ENCODE measurements at regions not wholly inside any gene's neighbourhood (a gene's known extent, or its start where the extent isn't known, plus 50 kb on each side); places are given as distances from the start of the nearest gene placed in this dataset.

DNA sequence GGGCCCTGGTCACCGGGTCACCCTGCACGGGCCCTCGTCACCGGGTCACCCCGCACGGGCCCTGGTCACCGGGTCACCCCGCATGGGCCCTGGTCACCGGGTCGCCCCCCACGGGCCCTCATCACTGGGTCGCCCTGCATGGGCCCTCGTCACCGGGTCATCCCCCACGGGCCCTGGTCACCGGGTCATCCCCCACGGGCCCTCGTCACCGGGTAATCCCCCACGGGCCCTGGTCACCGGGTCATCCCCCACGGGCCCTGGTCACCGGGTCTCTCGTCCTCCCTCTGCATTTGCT, 77.6 kb downstream of the RIPK4 start:
- DNase-seq = no peak

DNA sequence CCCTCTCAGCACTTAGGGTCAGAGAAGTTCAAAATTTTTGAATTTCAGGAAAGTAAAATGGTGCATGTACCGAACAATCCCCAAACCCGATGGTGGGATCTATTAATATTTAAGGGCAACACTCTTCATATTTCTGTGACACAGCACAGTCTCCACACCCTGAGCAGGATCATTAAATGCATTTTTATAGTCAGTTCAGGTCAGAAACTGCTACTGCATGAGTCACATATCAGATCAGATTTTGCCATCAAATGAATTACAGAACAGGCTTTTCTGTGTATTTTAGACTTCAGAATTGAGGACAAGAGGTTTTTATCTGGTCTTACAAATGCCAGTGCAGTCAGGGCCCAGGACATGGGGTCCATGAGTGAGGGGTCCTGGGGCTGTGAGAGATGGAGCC, 79.2 kb downstream of the RIPK4 start:
- DNase-seq = no peak

DNA sequence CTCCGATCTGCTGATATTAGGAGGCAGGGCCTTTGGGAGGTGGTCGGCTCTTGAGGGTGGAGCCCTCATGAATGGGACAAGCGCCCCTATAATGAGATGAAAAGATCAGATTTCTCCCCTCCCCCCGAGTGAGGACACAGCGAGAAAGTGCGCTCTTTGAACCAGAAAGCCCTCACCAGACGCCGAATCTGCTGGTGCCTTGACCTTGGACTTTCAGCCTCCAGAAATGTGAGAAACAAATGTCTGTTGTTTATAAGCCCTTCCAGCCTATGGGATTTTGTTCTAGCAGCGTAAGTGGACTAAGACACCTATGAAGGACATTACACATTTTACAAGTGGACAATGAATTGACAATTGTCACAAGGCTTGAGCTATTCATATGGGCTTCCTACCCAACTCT, 80.2 kb downstream of the RIPK4 start:
- no peak for DNase-seq

DNA sequence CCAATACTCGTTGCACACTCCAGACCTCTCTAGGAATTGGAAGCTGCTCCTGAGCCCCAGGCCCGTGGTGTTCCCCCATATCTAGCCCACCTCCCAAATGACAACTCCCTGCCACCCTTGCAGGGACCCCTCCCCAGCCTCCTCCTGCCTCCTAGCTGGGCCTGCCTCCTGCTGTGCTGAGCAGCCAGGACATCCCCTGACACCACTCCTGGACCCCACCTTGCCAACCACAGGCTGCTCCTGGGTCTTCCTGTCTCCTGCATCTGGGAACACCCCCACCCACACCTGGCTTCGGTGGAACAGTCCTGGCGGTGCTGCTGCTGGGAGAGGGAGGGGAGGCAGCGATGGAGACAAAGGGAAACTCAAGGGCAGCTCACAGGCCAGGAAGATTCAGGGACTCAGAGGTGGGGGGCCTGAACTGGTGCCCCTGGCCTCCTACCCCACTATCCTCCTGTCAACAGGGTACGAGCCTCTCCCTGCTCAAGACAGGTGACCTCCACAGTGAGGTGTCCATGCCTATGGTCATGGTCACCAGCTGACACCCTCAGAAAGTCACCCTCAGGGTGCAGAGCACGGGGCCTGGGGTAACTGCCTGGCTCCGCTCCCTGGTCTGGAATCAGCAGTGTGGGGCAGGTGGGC, 81.2 kb downstream of the RIPK4 start:
- no peak for DNase-seq

DNA sequence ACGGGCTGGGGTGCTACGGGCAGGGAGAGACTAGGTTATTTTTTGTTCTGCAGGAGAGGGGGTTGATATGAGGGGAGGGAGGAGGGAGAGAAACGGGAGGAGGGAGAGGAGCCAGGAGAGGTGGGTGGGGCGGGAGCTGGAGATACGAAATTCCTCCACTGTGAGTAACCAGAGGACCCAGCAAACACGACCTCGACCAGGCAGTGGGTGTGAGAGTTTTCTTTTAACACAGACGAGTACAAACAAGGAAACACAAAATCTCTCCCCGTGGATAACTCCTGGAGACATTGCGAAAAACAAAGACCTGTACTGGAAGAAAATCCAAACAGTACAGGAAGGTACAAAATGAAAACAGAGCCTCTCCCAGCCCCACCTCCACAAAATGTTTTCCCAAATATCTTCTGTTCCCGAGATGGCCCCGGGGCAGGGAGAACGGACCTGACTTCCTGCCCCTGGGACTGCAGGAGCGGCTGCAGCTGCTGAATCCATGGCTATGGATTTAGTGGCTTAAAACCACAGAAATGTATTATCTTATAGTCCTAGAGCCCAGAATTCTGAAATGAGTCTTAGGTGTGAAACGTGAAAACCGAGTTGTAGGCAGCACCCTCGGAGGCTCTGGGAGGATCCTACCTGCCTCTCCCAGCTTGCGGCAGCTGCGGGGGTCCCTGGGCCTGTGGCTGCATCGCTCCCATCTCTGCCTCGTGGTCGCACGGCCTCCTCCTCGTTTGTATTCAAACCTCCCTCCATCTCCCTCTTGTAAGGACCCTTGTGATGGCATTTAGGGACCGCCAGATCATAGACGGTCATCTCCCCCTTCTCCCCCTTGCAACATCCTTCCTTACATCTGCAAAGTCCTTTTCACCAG, 82.2 kb downstream of the RIPK4 start:
- no peak for DNase-seq

DNA sequence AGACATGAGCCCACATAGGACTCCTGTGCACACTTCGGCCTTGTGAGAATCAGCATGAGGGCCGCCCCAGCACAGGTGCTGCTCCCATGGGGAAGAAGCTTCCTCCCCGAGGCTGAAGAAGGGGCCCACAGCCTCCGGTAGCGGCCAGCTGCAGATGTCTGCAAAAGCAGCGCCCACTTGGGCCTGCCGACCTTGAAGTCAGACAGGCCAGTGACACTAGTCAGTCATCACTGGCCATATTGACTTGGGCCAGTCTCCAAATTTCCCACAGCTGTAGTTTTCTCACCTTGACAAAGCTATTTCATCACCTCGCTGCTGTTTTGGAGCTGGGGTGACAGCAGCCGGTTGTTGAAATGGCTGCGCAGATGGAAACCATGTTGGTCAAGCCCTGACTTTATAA, 83.0 kb downstream of the RIPK4 start:
- DNase-seq = no peak

DNA sequence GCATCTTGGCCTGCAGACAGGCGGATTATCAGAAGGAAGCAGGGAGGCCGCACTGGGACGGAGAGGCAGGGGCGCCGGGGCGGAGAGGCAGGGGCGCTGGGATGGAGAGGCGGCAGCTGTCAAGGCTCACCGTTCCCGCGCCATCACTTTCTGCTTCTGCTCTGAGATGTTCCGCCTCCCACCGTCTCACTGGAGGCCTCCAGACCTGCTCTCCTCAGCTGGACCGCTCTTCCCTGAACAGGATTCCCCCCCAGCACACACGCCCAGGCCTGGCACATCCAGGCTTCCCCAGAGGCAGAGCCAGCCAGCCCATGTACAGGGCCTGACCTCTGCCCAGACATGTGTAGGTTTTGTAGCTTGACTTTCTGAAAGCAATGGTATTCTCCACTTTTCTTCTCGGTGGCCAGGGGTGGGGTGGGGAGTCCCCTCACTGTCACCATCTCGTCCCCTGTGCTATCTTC, 84.1 kb downstream of the RIPK4 start:
- DNase-seq = no peak

DNA sequence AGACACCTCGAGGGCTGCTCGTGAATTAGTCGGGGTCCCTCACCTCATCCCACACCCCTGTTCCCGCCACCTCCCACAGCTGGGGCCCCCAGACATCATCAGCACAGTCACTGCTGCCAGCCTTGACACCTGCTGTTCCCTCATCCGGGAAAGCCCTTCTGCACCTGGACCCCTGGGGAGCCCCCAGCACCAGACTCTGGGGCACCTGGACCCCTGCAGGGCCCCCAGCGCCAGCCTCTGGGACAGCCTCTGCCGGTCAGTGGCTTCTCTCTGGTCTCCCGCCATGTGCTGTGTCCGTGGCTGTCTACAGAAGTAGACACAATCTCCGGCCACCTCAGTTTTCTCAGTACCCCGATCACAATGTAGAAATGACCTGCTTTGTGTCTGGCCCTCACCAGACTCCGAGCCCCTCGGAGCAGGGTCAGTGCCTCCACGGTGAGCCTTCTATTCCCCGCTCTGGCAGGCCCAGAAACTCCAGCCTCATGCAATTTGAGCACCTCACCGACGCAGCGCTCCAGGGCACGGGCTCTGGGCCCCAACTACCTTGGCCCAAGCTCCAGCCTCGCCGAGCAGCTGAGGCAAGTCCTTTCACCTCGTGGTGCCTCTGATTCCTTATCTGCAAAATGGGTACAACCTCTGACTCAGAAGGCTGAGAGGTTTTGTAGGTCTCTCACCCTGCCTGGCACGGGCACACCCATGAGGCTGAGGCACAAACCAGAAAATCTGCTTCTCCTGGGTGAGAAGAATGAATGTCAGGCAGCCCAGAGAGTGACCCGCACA, 84.7 kb downstream of the RIPK4 start:
- DNase-seq = no peak

DNA sequence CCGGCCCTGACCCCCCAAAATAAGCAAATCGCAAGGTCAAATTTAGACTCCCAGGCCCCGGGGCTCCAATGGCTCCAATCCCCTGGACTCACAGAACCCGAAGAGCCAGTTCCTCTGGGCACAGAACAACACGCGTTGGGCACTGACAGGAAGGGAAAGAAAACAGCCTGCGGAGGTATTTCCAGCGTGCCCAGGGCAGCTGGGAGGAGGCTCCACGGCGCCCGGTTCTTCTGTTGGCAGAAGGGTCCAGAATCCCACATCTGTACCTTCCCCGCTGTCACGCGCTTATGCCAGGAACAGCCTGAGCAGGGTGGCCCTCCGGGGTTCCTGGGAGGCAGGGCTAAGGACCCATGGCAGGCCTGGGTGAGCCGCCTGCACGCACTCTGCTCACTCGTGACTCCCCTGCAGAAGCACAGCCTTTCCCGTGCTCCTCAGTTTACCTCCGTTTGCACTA, 85.5 kb downstream of the RIPK4 start:
- no peak for DNase-seq

DNA sequence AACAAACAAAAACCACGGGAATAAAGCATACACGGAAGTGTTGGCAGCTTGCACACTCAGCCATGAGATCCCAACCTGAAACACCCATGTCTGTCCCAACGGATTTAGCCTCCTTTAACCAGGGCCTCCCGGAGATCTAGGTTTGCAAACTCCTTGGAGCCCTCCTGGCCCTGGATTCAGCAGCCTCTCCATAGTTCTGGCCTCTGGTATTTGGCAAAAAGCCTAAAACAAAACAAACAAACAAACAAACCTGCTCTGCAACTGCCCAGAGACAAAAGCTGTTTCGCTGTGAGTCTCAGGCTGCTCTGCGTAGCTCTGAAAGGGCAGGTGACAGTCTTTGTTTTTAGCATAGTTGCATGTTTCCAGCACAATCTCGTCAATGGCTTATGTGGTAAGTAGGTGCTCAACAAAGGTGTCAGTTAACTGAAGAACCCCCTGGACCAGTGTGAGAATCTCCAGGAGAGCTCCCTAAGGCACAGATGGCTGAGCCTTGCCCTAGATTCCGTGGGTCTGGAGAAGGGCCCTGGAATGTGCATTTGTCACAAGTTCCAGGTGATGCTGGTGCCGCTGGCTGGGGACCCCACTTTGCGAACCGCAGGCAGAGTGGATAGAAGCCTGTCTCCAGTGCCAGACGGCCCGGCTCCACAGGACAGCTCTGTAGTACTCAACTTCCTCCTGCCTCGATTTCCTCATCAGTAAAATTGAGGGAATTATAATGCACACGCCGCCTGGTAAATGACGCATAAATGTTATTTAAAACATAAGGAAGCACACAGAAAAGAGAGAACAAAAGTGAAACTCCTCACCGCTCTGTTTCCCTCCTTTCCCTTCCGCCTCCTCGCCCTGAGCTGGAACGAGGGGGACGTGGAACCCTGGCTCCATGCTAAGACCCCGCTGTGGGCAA, 86.2 kb downstream of the RIPK4 start:
- DNase-seq = no peak

DNA sequence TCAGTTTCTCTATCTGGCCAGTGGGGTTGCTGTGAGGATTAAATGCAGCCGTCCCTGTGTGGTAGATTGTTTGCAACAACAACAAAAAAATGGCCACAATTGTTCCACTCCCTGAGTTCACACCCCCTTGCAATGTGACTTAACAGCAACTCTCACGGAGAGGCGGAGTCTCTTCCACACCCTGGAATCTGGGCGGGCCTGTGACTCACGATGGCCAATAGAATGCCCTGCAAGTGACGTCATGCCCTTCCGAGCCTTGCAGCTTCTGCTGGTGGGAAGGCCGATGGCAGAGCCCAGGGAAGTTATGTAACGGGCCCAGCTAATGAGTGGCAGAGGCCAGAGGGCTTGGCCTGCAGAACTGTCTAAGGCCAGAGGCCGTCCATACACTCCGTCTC, 87.9 kb downstream of the RIPK4 start:
- DNase-seq = no peak

DNA sequence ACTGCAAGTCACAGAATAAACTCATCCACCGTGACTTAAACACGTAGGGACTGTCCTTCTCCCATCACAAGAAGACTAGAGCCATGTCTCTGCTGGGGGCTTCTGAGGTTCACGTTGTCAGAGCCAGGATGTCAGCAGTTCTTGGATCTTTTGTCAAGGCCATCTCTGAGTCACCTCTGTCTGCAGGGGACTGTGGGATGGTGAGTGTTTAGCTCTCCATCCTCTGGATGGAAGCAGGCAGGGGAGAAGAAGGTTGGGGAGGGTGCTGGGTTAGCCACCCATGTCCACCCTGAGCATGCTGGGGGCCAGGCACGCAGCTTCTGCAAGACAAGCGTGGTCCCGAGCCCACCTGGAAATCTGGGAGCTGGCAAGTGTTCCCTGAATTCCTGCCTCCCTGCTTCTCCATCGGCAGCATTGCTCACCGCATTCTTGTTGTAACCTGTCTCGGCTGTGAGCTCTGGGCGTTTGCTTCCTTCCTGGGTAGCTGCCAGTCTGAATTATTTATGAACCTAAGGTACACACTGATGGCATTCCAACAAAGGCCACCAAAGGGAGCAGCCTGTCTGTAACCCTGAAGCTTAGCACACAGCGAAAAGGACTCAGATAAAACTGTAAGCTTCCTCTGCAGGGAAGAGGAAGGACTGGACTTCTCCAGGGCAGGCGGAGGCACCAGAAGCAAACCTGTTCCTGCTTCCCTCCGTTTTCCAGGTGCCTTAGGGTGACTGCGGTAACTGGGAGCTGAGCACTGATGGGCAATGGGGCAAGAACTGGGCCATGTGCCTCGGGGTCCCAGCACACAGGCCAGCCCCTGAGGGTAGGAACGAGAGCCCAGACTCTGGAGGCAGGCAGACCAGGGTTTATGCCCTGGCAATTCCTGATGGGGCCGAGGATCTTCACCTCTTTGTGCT, 88.6 kb downstream of the RIPK4 start:
- DNase-seq = no peak

DNA sequence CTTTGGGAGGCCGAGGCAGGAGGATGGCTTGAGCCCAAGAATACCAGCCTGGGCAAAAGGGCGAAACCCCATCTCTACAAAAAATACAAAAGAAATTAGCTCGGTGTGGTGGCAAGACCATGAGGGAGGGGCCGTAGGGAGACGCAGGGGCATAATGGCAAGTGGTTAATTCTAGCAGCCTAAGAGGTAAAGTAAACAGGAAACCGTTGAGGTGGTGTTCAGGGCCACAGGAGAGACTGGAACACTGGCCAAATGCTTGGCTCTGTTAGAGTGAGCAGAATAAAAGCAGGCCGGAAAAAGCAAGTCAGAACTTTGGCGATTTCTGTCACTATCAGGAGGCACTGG, 89.2 kb downstream of the RIPK4 start:
- DNase-seq = no peak

DNA sequence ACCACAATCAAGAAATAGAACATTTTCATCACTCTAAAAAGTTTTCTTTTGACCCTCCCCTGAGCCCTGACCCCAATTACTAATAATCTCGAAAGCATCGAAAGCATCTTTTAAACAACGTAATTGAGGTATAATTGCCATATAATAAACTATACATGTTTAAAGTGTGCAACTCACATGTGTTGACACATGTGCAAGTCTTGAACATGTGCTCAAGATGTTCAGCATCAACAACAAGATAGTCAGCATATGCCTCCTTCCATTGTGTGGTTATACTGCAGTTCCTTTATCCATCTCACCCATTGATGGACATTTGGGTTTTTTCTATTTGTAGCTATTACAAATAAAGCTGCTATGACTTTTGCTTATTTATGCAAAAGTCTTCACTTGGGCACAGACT, 90.7 kb downstream of the RIPK4 start:
- no peak for DNase-seq

DNA sequence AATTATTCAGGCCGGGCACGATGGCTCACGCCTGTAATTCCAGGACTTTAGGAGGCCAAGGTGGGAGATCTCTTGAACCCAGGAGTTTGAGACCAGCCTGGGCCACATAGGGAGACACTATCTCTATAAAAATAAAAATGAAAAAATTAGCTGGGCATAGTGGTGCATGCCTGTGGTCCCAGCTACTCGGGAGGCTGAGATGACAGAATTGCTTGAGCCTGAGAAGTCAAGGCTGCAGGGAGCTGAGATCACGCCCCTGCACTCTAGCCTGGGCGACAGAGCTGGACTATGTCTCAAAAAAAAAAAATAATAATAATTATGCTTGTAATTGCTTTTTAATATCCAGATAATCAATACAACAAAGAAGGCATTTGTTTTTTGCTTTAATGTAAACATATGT, 91.3 kb downstream of the RIPK4 start:
- no peak for DNase-seq

DNA sequence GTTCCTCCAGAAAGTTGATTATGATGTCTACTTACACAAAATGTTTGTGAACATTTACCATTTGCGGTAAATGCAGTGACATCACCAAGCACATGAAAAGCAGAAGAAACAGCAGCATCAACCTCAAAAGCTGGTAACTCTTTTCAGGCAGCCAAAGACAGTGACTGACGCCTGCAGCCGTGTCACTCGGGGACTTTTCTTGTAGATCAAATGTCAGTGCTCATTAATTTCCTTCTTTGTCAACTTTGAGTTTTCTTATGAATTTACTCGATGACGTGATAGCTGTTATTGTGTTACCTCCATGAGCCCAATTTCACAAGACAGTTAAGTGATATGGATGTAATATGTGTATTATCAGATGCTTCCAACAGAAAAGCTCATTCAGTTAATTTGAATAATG, 92.5 kb downstream of the RIPK4 start:
- no peak for DNase-seq

DNA sequence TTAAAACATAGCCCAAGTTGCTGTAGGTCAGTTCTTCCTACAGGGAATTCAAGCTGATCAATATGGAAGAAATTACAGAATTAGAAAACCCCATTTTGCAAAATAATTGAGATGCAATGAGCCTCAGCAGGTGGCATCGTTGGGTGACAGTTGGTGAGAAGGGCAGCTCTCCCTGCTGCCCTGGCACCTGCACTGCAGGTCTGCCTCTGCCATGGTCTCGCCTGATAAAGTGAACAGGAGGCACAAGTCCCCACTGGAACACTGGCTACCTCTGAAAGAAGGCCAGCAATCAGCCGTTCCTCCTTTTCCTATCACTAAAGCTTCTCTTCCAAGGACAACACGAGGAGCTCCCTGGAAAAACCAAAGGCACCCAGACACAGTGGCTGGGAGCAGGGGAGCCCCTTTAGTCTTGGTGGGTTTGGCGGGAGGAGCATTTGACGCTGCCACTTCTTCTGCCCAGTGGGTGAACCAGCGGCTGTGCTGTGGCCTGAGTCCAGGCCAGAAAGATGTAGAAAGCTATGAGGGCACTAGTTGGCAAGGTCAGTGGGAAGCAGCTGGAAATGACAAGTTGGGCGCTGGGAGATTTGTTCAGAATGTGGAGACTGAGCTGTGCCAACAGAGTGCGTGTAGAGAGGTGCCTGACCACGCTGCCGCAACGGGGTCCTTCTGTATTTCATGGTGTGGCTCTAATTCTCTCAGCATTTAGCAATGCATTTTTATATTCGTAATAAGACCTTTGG, 93.1 kb downstream of the RIPK4 start:
- DNase-seq = no peak

DNA sequence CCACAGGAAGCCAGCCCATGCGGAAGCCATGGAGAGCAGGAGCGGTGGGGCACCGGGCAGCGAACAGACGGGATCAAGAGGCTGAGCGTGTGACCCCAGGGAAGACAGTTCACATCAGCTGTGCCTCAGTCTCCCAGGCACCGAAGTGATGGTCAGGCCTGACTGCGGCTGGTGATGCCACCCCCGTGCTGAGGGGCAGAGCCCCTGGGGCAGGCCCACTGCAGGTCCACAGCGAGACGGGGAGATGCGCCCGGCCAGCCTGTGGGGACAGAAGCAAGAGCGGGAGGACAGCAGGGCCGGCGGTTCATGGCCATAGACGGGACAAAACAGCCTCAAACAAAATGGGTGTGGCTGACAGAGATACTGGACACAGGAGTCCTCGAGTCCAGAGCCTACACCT, 93.8 kb downstream of the RIPK4 start:
- DNase-seq = no peak

DNA sequence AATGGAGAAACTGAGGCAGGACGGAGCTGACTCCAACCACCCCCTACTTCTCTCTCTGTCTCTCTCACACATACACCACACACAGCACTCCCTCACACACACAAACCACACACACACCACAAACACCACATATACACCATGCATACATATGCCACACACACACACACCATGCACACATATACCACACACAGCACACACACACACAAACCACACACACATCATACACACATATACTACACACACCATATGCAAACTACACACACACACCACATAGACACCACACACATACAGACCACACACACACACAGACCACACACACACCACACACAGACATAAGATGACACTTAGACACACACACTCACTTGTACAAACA, 94.3 kb downstream of the RIPK4 start:
- DNase-seq = no peak

DNA sequence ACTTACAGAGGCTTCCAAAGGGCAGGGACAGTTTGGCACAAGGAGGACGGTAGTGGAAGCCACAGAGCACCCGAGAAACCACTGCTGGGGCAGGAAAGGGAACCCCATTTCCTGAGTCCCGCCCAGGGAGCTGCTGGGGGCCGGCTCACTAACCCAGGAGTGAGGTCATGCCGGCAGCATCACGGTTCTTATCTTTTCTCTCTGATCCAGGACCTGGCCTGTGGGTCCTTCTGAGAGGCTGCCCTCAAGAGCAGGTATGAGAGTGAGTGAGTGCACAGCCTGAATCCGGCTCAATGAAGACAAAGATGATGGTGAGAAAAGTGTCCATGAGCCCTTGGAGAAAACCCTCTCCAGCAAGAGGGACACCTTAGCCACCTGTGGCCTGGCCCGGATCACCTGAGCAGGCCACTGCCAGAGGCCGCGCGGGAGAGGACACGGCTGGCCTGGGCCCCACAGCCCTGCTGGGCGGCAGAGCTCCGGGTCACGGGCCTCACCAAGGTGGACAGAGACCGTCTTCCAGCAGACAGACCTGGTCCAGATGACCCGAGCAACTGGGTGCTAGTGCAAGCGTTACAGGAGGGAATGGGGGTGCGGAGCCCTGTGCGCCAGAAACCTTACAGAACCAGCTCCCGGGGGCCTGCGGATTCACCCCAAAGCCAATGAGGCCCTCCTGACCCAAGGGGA, 94.9 kb downstream of the RIPK4 start:
- DNase-seq = no peak
